HepG2 (cell line): ENCODE measurements at regions not wholly inside any gene's neighbourhood (a gene's known extent, or its start where the extent isn't known, plus 50 kb on each side); places are given as distances from the start of the nearest gene placed in this dataset.

Source experiments
- ATAC-seq: fragments of 200-7000 bp; cut with Tn5 transposase; 3 replicates; pipeline ENCODE4 v1.9.1; 2020; ENCODE audit warnings: mild to moderate bottlenecking, moderate library complexity
- BruUV-seq: library from RNA; stranded (reverse); fragments of 400-500 nt; replicated peaks from 2 replicates; lab custom pipeline; 2021; lab: Mats Ljungman, UMichigan
- CTCF ChIA-PET: fragments of 300-600 bp; formaldehyde crosslinking; extraction: SDS; loops from one replicate; lab custom pipeline; 2021; ENCODE audit warnings: low total read pairs, inconsistent platforms, low intra/inter-chr PET ratio; lab: Yijun Ruan, JAX
- POLR2A ChIA-PET: fragments of 350-600 bp; sonication (Branson Sonifier 250); formaldehyde crosslinking; loops from one replicate; lab custom pipeline; 2020; ENCODE audit warnings: antibody characterized with exemption, inconsistent platforms; lab: Yijun Ruan, JAX
- DNase-seq: peaks from one replicate; pipeline ENCODE4 v3.0.0-alpha.2; 2015; ENCODE audit warnings: low spot score
- FAIRE-seq: peaks from 3 replicates; lab custom pipeline; 2011; peaks lifted over from hg19 to GRCh38; lab: Jason Lieb, UNC
- H2AFZ ChIP-seq: one replicate; pipeline ENCODE4 v1.6.1; 2011; ENCODE audit warnings: low read length, inconsistent platforms
- H3K27ac ChIP-seq: fragments of 300-600 bp; 3 replicates; pipeline ENCODE4 v1.8.0; 2011; ENCODE audit warnings: mixed run types, mild to moderate bottlenecking, mixed read lengths, low read length, inconsistent platforms; ENCODE audit not compliant: insufficient read depth; ENCODE audit errors: extremely low read length
- H3K27me3 ChIP-seq, 2 experiments: fragments of 200-600 bp in 1 of 2; 2 replicates in 1 of 2; 3 replicates in 1 of 2; pipeline versions ENCODE4 v1.6.0 to v1.8.0; 2011; ENCODE audit warnings: low read length in 2 of 2, mild to moderate bottlenecking in 2 of 2, moderate library complexity in 2 of 2, inconsistent platforms in 1 of 2; ENCODE audit not compliant: insufficient read depth in 2 of 2, control insufficient read depth in 1 of 2
- H3K36me3 ChIP-seq, 2 experiments: fragments of 200-600 bp in 1 of 2; replicated peaks in 1 of 2; 2 replicates in 1 of 2; 3 replicates in 1 of 2; pipeline versions ENCODE4 v1.5.1 to v1.8.0; 2011; ENCODE audit warnings: low read length in 2 of 2, inconsistent platforms in 1 of 2; ENCODE audit not compliant: insufficient read depth in 2 of 2, control insufficient read depth in 1 of 2
- H3K4me1 ChIP-seq: 2 replicates; pipeline ENCODE4 v1.5.1; 2012; ENCODE audit warnings: low read length, inconsistent platforms; ENCODE audit not compliant: insufficient read depth
- H3K4me2 ChIP-seq: 2 replicates; pipeline ENCODE4 v1.6.0; 2011; ENCODE audit warnings: low read depth, low read length, inconsistent platforms
- H3K4me3 ChIP-seq, 3 experiments: fragments of 200-600 bp in 1 of 3; sonication (generic), shearing (Covaris generic) in 1 of 3; replicated peaks in 1 of 3; 2 replicates each; pipeline ENCODE4 v1.5.1; 2011 to 2016; ENCODE audit warnings: low read length in 3 of 3, inconsistent platforms in 2 of 3, low read depth in 2 of 3, mild to moderate bottlenecking in 2 of 3, control low read depth in 1 of 3, mixed read lengths in 1 of 3; ENCODE audit not compliant: insufficient read depth in 1 of 3
- H3K79me2 ChIP-seq: one replicate; pipeline ENCODE4 v1.6.1; 2011; ENCODE audit warnings: low read length, inconsistent platforms; ENCODE audit not compliant: insufficient read depth
- H3K9ac ChIP-seq: 2 replicates; pipeline ENCODE4 v1.6.0; 2011; ENCODE audit warnings: mild to moderate bottlenecking, low read depth, low read length, inconsistent platforms; ENCODE audit not compliant: insufficient read depth
- H3K9me3 ChIP-seq: 2 replicates; pipeline ENCODE4 v1.5.1; 2012; ENCODE audit warnings: mild to moderate bottlenecking, low read length
- H4K20me1 ChIP-seq: 2 replicates; pipeline ENCODE4 v1.6.0; 2011; ENCODE audit warnings: inconsistent platforms, mild to moderate bottlenecking, low read length, moderate library complexity; ENCODE audit not compliant: insufficient read depth
- AFF4 ChIP-seq: sonication (generic); formaldehyde crosslinking; IDR thresholded peaks from 2 replicates; pipeline ENCODE4 v1.4.0; 2020; ENCODE audit warnings: missing genetic modification reagents
- CREM ChIP-seq, 2 experiments: sonication (generic) in 1 of 2; formaldehyde crosslinking in 1 of 2; IDR thresholded peaks; 2 replicates each; pipeline versions ENCODE4 v1.4.0 to v1.6.1; 2016 to 2020; ENCODE audit warnings: antibody characterized with exemption in 1 of 2, mild to moderate bottlenecking in 1 of 2, missing genetic modification reagents in 1 of 2
- HMG20A ChIP-seq: IDR thresholded peaks from 2 replicates; pipeline ENCODE4 v1.6.1; 2016; ENCODE audit warnings: borderline replicate concordance
- HOXD1 ChIP-seq: sonication (generic); formaldehyde crosslinking; IDR thresholded peaks from 2 replicates; pipeline ENCODE4 v1.5.0; 2020; ENCODE audit warnings: missing genetic modification reagents
- MZF1 ChIP-seq: sonication (generic); formaldehyde crosslinking; IDR thresholded peaks from 2 replicates; pipeline ENCODE4 v1.8.1; 2023; ENCODE audit warnings: mild to moderate bottlenecking, missing genetic modification reagents, borderline replicate concordance
- RARA ChIP-seq: IDR thresholded peaks from 2 replicates; pipeline ENCODE4 v1.6.1; 2016; ENCODE audit warnings: missing genetic modification reagents, missing compliant biosample characterization
- ZBTB44 ChIP-seq: sonication (generic); formaldehyde crosslinking; IDR thresholded peaks from 2 replicates; pipeline ENCODE4 v1.4.0; 2020; ENCODE audit warnings: missing genetic modification reagents
- ZFP62 ChIP-seq: sonication (generic); formaldehyde crosslinking; IDR thresholded peaks from 2 replicates; pipeline ENCODE4 v1.4.0; 2020; ENCODE audit warnings: missing genetic modification reagents
- ZNF142 ChIP-seq: sonication (generic); formaldehyde crosslinking; IDR thresholded peaks from 2 replicates; pipeline ENCODE4 v1.4.0; 2020; ENCODE audit warnings: missing genetic modification reagents
- ZNF30 ChIP-seq: sonication (generic); formaldehyde crosslinking; IDR thresholded peaks from 2 replicates; pipeline ENCODE4 v1.5.0; 2020; ENCODE audit warnings: mild to moderate bottlenecking, missing genetic modification reagents
- ZNF331 ChIP-seq: sonication (generic); formaldehyde crosslinking; IDR thresholded peaks from 2 replicates; pipeline ENCODE4 v1.4.0; 2020; ENCODE audit warnings: missing genetic modification reagents
- ZNF569 ChIP-seq: sonication (generic); formaldehyde crosslinking; IDR thresholded peaks from 2 replicates; pipeline ENCODE4 v1.5.0; 2020; ENCODE audit warnings: mild to moderate bottlenecking, missing genetic modification reagents, moderate library complexity, borderline replicate concordance
- ZNF615 ChIP-seq: sonication (generic); formaldehyde crosslinking; IDR thresholded peaks from 2 replicates; pipeline ENCODE4 v1.5.0; 2020; ENCODE audit warnings: mild to moderate bottlenecking, missing genetic modification reagents, borderline replicate concordance
- ZNF713 ChIP-seq: sonication (generic); formaldehyde crosslinking; IDR thresholded peaks from 2 replicates; pipeline ENCODE4 v1.4.0; 2020; ENCODE audit warnings: mild to moderate bottlenecking, missing genetic modification reagents
- WGBS: methylation state at CpG from one replicate; pipeline ENCODE4 v1.1.6; 2017; ENCODE audit warnings: low lambda C conversion rate; 5-methylcytosine and 5-hydroxymethylcytosine counted together
- in situ Hi-C: cut with HindIII; loops from 2 replicates; pipeline ENCODE4 v1.10.0; 2017; ENCODE audit warnings: low pct_unique_long_range_greater_than_20kb; ENCODE audit not compliant: extremely low pct_ligation_motif_present
- intact Hi-C: fragments of 100-400 bp; cut with micrococcal nuclease; formaldehyde crosslinking; loops from one replicate; pipeline ENCODE4 v1.10.0; 2022; ENCODE audit not compliant: unreplicated experiment

GRCh38 chr2:51880153-51880552 lies 848.2 kb upstream of the NRXN1 start (continued):
- no peak for TF ChIP-seq ZNF331 (CRISPR knock-in tag)
- TF ChIP-seq CREM (IDR thresholded peaks at IDR 0.05) = no peak
- no peak for TF ChIP-seq CREM (CRISPR knock-in tag; IDR thresholded peaks at IDR 0.05)
- TF ChIP-seq AFF4 = no peak

- H4K20me1 ChIP-seq = no peaks in the 10 kb centered on the region
- H3K79me2 ChIP-seq = no peaks in the 10 kb centered on the region
- no peak overlapping the region for H3K27ac ChIP-seq
- intact Hi-C loops (no loop called here), in situ Hi-C loops (no loop called here)
- H3K4me3 ChIP-seq = no peak overlapping the region
- CTCF ChIA-PET = no interaction called here
- POLR2A ChIA-PET = no interaction called here
- H3K9me3 ChIP-seq = peaks cover 81% of the 10 kb centered on the region
- no peak overlapping the region for H2AFZ ChIP-seq
- DNase-seq (no peak), FAIRE-seq (no peak), ATAC-seq (no peak)
- no peaks in the 10 kb centered on the region for H3K4me1 ChIP-seq
- no peaks in the 10 kb centered on the region for H3K36me3 ChIP-seq
- no peak overlapping the region for H3K9ac ChIP-seq
- H3K4me2 ChIP-seq = no peak overlapping the region
- 4% methylated on average over 2 of the region's 2 CpGs for WGBS
- no TSS peak for BruUV-seq
- no peaks in the 10 kb centered on the region for H3K27me3 ChIP-seq
- TF ChIP-seq ZFP62 (CRISPR knock-in tag) (no peak), MZF1 (CRISPR knock-in tag) (no peak), ZNF615 (CRISPR knock-in tag) (no peak), ZNF30 (CRISPR knock-in tag) (no peak), ZBTB44 (no peak), RARA (no peak), HMG20A (no peak), HOXD1 (CRISPR knock-in tag) (no peak), ZNF142 (CRISPR knock-in tag) (no peak), ZNF569 (CRISPR knock-in tag) (no peak), ZNF713 (CRISPR knock-in tag) (no peak)
These were observed 834.4 kb upstream of the NRXN1 start for GRCh38 chr2:51866361-51866760.
